Umbilical cord (tissue), 1 donor: ENCODE measurements at regions not wholly inside any gene's neighbourhood (a gene's known extent, or its start where the extent isn't known, plus 50 kb on each side); places are given as distances from the start of the nearest gene placed in this dataset.

ENCODE experiments used
- DNase-seq: peaks from one replicate; pipeline ENCODE4 v3.0.0-alpha.2; 2015; ENCODE audit warnings: low spot score

DNA sequence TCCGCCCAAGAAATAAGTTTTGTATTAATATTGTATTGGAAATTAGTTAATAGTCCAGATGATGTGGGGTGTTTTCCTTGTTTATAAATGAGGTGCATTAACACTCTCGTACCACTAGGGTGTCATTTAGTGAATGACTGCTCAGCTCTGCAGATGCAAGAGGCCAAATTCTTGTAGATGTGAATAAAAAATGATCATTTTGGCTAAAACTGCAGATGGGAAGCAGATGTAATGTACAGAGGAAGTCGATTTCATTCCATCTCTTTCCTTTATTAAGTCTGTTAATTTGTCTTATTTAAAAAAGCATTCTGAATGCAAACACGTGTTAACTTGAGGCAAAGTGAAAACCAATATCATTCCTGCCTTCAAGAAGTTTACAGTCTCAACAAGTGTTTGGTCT, 108.1 kb downstream of the DHX15 start:
- no peak for DNase-seq

DNA sequence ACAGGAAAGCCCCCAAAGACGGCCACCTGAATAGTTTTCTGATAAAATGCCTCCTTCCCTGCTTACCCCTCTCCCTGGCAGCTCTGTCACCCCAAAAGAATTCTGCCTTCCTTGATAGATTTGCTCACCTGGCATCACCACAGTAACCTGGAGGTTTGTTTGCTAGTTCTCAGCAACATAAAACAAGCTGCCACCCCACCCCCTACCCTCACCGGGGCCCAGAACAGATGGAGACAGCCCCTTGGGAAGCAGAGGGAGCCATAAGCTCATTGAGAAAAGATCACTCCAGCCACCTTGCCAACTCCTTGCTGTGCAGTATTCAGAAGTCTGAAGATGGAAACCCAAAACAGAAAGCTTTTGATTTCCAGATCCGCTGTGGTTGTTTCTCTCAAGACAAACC, 108.6 kb downstream of the DHX15 start:
- DNase-seq = no peak

DNA sequence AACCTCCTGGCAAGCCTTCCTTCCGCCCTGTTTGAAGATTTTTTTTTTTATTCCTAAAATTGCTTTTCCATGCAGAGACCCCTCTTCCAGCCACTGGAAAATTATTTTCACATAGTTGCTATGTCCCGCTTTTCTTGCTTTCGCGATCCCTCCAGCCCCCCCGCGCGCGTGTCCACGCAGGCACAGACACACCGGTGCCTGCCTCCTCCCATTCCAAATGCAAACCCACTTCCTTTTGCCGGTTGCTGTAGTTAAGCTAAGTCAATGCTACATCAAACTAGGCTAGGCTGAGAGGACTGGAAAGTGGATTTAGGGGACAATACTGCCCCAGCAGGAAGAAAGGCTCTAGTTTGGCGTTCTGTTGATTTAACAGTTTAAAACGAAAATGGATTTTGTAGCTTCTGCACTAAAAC, 111.0 kb downstream of the DHX15 start:
- DNase-seq = peak; percentile 46

DNA sequence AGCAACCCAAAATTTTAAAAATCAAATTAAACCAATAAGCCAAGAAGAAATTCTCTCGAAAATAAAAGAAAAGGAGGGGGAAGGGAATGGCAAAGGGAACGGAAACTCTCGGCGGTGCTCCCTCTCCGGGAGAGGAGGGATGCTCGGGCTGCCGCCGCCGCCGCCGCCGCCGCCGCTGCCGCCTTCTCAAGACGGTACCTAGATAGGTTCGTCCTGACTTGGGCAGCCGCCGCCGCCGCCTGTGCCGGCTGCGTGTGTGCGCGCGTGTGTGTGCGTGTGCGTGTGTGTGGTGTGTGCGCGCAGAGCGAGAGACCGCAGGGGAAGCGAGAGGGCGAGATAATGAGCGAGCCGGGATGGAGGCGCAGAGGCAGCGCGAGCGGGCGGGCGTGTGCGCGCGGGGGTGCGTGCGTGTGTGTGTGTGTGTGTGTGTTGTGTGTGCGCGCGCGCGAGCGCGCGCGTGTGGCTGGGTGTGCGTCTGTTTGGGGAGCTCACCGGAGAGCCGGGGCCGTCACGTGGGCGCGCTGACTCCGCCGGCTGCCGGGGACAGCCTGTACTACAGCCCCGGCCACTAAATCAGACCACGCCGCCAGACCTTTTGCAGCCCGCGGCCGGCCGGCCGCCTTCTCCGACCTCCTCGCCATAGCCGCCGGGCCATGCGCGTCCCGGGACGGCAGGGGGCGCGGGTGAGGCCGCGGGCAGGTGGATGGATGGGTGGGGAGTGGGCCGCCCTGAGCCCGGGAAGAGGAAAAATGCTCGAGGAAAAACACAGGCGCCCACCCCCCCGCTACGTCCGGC, 111.6 kb downstream of the DHX15 start:
- DNase-seq = peak; percentile 66

DNA sequence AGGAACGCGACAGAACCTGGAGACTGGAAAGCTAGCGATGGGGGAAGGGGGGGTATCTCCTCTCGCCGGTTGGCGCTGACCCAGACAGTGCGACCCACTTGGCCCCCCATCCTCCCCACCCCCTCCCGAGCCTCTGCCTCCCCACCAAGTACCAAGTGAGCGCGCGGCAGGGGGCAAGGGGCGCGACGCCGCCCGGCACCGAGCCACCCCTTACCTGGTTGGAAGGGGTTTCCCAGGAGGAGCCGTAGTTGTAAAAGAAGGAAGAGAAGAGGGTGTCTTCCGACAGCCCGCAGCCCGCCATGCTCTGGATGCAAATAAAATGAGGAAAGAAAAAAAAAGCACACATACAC, 112.2 kb downstream of the DHX15 start:
- no peak for DNase-seq

DNA sequence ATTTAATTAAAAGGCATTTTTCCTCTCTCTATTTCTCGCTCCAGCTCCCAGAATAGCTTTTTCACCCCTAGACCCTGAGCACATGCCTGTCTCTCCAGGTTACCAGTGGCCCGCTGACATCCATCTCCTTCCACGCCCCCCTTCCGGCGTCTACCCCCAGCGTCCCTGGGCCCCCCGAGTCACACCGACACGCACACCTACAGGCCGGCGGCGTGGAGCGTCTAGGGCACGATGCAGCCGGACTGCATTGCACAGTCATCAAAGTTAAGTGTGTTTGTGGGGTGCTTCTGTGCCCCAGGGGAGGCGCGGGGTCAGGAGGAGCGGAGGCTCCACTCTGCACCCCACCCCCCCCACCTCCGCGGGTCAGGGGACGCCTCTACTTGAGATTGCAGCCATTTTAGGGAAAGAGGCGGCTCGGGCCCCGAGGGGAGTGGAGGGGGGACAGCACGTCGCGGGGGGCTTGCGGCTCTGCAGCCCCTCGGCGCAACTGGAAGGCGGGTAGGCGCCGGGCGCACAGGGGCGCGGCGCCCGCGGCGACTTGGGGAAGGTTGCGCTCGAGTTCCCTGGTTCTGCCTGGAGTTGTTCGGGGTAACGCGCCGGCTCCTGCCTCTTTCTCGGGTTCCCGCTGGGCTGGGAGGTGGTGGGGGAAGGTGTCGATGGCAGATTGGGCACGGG, 112.7 kb downstream of the DHX15 start:
- DNase-seq = no peak

DNA sequence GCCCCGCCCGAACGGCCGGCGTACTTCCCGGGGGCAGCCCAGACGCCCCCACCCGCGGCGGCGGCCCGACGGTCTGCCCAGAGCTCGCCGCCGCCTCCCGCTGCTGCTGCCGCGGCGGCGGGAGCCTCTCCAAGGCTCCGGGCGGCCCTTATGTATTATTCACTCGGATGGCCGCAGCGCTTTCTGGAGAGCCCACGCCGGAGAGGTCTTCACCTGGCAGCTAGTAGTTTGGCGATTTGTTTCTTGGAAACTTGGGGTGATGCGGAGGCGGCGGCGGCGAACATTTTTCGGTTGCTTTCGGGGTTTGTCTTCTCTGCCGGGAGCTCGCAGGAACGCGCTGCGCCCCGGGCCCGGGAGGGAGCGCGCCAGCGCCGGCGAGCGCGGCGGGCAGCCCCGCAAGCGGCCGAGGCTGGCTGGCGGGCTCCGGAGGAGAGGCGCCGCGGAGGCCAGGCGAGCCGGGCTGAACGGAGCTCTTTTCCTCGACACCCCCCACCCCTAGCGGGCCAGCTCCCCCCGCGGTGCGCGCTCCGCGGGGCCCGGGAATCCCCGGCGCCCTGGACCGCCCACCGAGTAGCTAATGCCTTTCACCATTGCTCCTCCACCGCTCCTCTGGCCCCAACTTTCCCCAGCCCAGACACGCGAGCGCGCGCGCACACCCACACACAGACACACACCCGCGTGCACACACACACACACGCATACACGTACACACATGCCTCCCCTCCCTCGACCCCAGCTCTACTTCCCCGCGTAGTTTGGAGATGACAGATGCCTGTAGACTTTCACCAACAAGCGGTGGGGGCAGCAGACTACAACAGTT, 113.5 kb downstream of the DHX15 start:
- DNase-seq = peak; percentile 46

DNA sequence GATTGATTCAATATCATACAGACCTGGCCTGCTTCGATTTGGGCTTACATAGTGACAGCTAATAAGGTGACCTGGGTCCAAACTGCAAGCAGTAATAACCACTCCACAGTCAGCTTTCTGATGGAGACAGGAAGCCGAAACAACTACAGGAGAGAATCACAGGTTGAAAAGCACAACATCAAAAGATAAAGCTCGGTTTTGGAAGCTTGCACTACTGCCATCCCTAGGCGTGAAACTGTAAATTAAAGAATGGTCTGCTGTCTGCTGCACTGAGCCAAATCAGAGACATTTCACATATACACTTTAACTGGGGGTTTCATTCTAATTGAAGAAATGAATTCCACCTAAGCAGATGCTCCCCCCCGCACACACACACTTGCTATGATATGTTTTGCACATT, 116.3 kb downstream of the DHX15 start:
- DNase-seq = no peak

DNA sequence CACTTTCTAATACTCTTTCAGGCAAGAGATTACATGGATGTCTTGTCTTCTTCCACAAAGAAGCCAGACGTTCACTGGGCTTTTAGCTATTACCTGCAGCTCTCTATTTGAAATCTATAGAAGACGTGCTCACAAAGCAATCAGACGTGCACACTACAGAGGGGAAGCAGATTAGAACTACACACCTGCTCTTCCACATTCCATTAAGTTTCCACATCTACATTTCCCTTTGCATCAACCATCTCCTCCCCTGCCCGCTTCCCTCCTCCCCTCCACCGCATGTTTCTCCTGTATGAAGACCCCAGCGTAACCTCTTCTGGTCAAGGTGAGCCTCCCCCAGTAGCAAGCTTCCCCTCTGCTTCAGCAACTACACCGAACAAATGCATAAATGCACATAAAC, 119.8 kb downstream of the DHX15 start:
- DNase-seq = no peak

DNA sequence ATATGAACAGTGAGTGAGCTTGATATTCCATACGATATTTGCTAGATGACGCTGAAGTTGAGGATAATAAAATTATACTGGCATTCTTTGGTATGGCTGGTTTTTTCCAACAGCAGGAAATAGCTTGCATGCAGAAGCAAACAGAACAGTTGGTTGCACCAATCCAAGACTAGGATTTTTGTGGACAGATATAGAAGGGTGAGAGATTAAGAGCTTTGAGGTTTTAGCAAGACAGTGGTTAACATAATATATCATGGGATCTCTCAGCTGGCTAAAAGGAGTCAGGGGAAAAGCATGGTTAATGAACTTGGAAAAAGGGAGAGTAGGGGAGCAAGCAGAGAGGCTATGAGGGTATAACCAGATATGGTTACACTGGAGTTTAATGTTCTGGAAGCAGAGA, 127.9 kb downstream of the DHX15 start:
- no peak for DNase-seq

DNA sequence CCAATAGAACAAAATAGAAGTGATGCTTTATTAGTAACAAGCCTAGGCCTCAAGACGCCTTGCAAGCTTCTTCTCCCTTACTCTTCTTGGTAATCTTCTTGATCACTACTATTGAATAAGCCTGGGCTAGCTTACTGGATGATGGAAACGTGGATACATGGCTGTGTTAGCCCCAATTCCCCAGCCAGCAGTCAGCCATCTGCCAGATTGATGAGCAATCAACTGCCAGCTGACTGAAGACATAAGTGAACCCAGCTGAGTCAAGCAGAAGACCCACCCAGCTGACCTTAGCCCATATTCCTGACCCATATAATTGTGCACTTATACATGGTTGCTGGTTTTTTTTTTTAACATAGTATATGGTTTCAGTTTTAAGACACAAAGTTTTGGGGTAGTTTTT, 130.4 kb downstream of the DHX15 start:
- DNase-seq = no peak

DNA sequence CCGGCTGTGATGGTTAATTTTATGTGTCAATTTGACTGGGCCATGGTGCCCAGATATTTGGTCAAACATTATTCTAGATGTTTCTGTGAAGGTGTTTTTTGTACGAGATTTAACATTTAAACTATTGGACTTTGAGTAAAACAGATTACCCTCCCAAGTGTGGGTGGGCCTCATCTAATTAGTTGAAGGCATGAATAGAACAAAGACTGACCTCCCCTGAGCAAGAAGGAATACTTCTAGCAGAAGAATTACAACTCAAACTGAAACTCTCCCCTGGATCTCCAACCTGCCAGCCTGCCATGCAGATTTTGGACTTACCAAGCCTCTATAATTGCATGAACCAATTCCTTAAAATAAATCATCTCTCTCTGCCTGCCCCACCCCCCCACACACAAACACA, 132.5 kb downstream of the DHX15 start:
- no peak for DNase-seq

DNA sequence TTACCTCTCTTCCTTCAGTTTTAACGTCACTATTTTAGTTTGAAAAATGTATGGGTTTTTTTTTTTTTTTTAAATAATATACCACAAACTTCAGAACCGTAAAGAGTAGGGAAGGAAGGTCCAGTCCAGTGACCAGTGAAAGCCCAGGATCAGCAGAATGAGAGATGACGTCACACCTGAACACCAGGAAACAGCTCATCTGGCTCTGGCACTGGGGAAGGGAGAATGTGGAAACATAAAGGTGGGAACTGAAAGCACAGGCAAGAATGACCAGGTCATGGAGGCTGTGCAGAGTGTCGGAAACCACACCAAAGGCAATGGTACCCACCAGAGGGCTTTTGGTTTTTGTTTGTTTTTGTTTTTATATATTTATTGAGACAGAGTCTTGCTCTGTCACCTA, 141.2 kb downstream of the DHX15 start:
- DNase-seq = no peak

DNA sequence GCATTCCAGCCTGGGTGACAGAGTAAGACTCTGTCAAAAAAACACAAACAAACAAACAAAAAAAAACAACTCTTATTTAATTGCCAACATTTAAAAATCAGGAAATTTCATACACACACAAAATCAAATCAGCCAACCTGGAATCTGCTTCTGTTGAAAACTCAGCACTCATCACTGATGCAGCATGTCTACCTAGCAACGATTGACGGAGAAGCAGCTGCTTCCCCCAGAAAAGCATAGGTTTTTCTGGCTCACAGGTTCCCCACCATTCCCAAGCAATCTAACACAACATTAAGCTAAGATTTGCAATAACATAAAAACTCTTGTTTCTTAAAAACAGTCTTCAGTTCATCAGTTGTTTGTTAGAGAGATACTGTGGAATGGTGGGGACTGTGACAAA, 143.6 kb downstream of the DHX15 start:
- no peak for DNase-seq

DNA sequence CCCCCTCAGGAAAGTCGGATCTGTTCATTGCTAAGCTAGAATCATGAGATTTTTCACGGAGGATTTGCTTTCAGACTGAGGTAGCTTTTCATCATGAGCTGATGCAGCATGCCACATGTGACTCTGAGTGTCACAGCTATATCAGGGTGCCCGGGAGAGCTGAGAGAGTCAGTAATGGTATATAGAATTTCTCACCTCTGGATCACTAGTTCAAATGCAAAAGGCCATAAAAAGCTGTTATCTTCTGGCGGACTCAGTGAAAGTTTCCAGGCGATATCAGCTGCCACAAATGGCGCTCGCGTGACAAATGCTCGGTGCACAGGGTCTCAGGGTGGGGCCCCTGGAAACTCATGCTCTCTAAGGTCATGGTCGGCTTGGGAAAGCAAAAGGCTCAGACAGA, 150.1 kb downstream of the DHX15 start:
- no peak for DNase-seq

DNA sequence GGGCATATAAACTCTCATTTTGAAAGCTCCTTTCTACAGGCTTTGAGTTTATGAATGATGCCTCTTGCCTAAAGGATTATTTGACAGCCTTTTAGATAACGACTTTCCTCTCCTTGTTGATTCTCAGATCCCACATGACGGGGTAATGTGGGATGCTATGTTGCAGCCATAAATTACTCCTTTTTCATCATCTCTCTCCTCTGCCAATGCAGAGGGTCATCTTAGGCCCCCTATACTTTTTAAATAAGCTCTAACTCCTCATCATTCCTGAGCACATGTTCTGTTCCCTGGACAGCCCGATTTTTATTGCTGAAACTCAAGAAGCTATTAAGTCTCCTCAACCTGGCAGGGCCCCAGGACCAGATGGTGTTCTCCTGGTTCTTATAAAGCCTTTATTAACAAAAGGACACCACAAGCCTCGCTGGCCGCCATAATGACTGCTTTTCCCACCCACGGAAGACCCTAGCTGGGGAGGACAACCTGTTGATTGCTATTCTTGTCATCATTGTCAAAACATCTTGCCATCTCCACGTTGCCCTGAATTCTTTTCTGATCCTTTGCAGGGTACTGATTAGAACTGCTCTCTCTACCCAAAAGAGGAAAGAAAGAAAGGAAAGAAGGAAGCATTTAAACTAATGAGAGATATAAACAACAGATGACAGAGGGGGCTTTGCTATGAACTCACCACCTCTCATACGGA, 150.7 kb downstream of the DHX15 start:
- DNase-seq = peak; percentile 10

DNA sequence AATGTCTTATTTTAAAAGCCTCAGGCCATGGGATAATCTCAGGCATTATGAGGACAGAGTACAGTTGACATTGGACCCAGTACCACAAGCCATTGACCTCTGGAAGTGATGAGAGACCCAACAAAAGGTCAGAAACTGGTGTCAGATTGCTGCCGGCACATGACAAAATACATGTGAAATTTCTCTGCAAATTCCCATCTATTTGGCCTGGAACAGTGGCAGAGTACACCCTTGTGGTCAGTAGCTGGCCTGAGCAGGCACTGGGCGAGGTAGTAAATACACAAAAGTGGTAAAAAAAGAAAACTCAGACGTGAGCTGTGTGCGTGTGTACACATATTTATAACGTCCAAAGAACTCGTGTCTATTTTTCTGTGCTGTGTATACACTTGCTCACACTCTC, 155.5 kb downstream of the DHX15 start:
- DNase-seq = no peak

DNA sequence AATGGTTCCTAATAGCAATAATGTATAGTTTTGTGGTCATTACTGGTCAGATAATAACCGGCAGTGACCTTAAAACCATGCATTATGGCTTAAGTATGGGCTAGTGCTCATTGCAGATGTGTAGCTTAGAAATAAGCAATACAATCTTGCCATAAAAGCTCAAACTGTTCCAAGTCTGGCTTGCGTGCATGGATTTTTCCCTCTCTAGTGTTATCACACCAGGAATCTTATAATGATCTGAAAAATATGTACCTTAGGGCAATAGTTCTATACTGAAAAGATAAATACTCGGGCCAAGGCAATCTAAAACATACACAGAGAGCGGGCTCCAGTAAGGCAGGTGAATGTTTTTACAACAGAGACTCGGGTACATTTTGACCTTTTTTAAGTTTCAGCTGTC, 157.8 kb downstream of the DHX15 start:
- no peak for DNase-seq

DNA sequence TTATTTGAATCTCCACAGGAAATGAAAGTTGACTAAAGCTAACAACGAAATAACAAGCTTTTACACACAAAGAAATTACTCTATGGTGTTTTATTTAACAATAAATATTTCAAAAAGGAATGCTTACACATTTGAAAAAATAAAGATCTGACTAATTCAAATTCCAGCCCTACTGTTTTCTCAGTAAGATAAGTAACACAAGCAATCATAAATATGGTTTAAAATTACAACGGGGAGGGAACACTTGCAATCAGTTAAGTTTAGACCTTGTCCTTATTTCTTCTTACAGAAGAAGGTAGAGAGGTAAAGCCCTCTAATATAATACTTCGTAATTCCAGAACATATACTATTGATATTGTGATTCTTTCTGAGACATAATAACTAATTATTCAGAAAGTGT, 158.5 kb downstream of the DHX15 start:
- DNase-seq = no peak

DNA sequence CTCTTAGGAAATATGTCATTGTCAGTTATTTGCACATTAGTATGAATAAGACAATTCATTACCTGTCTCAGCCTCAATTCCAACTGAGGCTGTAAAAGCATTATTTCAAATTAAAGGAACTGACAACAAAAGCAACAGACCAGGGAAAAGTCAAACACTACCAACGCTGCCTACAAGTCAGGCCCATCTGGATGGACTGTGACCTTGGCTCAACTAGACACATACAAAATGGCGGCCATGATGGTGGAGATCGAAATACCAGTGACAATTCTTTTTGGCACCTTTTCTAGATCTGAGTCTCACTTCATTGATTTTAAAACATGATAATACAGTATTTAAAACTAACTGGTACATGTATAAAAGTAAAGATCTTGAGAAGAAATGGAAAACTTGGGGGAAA, 160.7 kb downstream of the DHX15 start:
- DNase-seq = no peak

DNA sequence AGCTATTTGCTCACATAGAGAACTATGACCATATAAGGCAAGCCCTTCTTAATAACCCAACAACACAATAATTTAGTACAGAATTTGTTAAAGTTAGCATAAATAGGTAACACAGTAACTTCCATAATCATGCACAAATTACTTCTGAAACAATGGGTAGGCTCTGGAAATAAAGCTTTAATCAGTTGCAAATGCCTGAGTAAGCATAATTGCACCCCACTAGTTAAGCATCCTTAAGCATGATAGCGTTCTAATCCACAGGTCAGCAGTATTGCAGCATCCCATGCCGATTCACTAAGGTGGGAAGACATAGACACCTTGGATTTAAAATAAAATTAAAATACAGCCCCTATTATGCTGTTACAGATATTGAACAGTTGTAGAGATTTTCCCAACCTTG, 161.7 kb downstream of the DHX15 start:
- no peak for DNase-seq
